ENCODE measurements at regions not wholly inside any gene's neighbourhood (a gene's known extent, or its start where the extent isn't known, plus 50 kb on each side); places are given as distances from the start of the nearest gene placed in this dataset.

GRCh38 chr16:27123795-27124409, 57.2 kb downstream of the C16orf82 start:
- peak; percentile 2 for DNase-seq

GRCh38 chr16:27127308-27127707, 60.6 kb downstream of the C16orf82 start:
- DNase-seq: peak; percentile 83

- DNase-seq: no peak
Observed at GRCh38 chr16:27129401-27129800, 62.7 kb downstream of the C16orf82 start.

- no peak for DNase-seq
Observed at GRCh38 chr16:27138257-27138656, 65.1 kb upstream of the KDM8 start.

- DNase-seq: no peak
Observed at GRCh38 chr16:27145630-27146029, 57.7 kb upstream of the KDM8 start.

GRCh38 chr16:27149986-27150385, 53.3 kb upstream of the KDM8 start:
- DNase-seq: no peak

- peak; percentile 2 for DNase-seq
Observed at GRCh38 chr16:27152121-27152520, 51.2 kb upstream of the KDM8 start.

- DNase-seq: no peak
Observed at GRCh38 chr16:27152801-27153200, 50.5 kb upstream of the KDM8 start.
